Mesodermal cell (in vitro differentiated cells): ENCODE measurements at regions not wholly inside any gene's neighbourhood (a gene's known extent, or its start where the extent isn't known, plus 50 kb on each side); places are given as distances from the start of the nearest gene placed in this dataset.
A peak's percentile ranks its signal among the peaks of the same experiment; 100 is the strongest.
"Not testable (repeated sequence)": the region's sequence is repeated elsewhere in the genome, so short reads cannot be mapped to it uniquely, and the experiment has no call there.

Source experiments
- H3K27ac ChIP-seq: 2 replicates; pipeline ENCODE4 v1.7.0; 2013; ENCODE audit warnings: mild to moderate bottlenecking, low read depth, low read length, moderate library complexity; ENCODE audit not compliant: severe bottlenecking
- H3K36me3 ChIP-seq: 2 replicates; pipeline ENCODE4 v1.7.1; 2013; ENCODE audit warnings: mild to moderate bottlenecking, low read length, moderate library complexity; ENCODE audit not compliant: control insufficient read depth, insufficient read depth
- H3K4me1 ChIP-seq: one replicate; pipeline ENCODE4 v1.7.1; 2013; ENCODE audit warnings: mild to moderate bottlenecking, low read length; ENCODE audit not compliant: insufficient read depth, control insufficient read depth, poor library complexity, severe bottlenecking
- H3K4me3 ChIP-seq: 2 replicates; pipeline ENCODE4 v1.7.0; 2013; ENCODE audit warnings: low read length, control low read depth, mild to moderate bottlenecking; ENCODE audit not compliant: insufficient read depth, poor library complexity, severe bottlenecking; ENCODE audit errors: extremely low read depth
- H3K9me3 ChIP-seq: 2 replicates; pipeline ENCODE4 v1.7.1; 2013; ENCODE audit warnings: mild to moderate bottlenecking, low read length, moderate library complexity; ENCODE audit not compliant: control insufficient read depth
- WGBS, 2 experiments: methylation state at CpG; one replicate each; pipeline ENCODE4 v1.1.5; 2013; ENCODE audit warnings: missing lambda C conversion rate in 2 of 2; ENCODE audit not compliant: insufficient coverage in 2 of 2; 5-methylcytosine and 5-hydroxymethylcytosine counted together

DNA sequence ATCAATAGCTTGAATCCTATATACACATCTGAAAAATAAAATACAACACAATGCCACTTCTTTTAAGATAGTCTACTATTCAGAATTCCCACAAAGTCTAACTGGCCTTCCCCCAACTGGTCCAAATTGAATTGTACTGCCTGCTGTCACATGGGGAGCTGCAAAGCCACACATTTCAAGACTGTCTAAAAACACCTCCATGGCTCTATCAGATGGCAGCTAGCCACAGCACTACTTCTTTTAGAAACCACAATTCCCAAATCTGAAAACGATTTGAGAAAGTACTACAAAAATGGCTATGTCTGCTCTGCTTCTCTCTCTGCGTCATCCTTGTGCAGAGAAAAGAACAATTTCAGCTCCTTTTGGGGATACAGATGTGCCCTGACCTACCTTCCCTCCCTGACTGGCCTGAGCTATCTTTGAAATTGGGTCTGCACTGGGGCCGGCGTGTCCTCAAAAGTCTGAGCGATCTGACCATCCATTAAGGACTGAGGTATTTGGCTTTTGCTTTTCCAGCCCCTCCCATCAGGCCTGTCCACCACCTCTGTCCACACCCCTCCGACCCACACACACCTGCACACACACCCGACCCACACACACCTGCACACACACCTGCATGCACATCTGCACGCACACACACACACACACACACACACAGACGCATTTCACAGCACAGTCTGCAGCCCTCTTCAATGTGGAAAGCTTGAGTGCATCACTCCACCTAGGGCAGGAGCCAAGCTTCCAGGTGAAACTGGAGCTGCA lies 68.6 kb upstream of the IPO5 start:
- WGBS, 2 experiments: 67 to 92% methylated on average over 4 to 5 of the region's 9 CpGs
- Histone ChIP-seq H3K9me3 (no peaks in the 10 kb centered on the region), H3K4me1 (peaks cover 4% of the 10 kb centered on the region), H3K4me3 (no peak overlapping the region), H3K27ac (no peak overlapping the region), H3K36me3 (no peaks in the 10 kb centered on the region)

DNA sequence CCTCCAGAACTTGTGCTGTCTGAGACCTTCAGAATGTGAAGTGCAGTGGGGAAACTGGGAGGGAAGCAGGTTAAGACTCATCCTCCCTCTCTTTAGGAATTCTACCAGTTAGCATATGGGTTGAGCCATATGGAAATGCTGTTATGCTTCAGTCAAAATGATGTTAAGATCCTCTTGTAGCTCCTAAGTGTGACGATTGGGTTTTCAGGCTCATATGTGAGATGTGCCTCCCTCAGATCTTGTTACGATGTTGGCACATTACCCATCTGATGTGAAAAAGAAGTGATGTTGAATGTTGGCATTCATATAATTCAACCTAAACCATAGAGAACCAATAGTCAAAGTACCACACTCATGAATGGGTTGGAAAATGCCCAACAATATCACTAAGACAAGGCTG lies 67.8 kb upstream of the IPO5 start:
- Histone ChIP-seq H3K4me1 (no peaks in the 10 kb centered on the region), H3K27ac (no peak overlapping the region), H3K36me3 (no peaks in the 10 kb centered on the region), H3K4me3 (no peak overlapping the region), H3K9me3 (no peaks in the 10 kb centered on the region)
- 83 to 100% methylated on average over 1 of the region's 2 CpGs for WGBS, 2 experiments

DNA sequence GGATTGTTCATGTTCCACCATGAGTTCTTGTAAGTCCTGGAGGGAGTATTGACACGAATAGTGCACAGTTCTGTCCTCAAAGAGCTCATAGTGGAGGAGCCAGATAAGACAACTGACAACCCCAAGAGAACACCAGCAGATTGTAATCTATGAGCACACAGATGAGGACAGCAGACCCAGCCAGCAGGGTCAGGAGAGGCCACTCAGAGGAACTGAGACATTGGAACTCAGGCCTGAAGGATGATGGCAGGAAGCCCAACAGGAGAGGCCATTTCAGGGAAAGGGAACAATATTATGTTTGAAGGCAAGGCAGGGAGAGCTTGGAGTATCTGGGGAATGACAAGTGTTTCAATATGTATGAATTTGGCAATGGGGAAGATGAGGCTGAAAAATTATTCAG lies 63.7 kb upstream of the IPO5 start:
- 100% methylated on average over 1 of the region's 1 CpG for WGBS, 2 experiments
- H3K27ac ChIP-seq: no peak overlapping the region
- H3K9me3 ChIP-seq: peaks cover 8% of the 10 kb centered on the region
- peaks cover 5% of the 10 kb centered on the region for H3K4me1 ChIP-seq
- no peaks in the 10 kb centered on the region for H3K36me3 ChIP-seq
- H3K4me3 ChIP-seq: no peak overlapping the region

DNA sequence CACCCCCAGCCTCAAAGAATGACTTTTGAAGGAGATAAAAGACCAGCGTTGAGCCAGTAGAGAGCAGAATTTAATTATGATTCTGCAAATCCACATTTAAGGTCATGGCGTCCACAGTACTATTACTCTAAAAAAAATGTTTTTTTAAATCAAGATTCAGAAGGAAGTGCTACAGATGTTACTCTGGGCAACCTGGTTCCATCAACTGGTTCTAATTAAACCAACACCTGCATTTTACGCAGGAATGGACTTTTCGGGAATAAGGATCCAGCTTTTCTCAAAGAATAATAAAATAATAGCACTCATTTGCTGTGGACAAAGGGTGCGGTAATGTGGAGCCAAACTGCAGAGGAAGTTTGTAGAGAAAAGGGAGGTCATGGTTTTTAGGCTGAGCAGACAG lies 62.9 kb upstream of the IPO5 start:
- peaks cover 5% of the 10 kb centered on the region for H3K4me1 ChIP-seq
- no peak overlapping the region for H3K27ac ChIP-seq
- 71 to 100% methylated on average over 1 of the region's 5 CpGs for whole genome bisulfite sequencing, 2 experiments
- H3K9me3 ChIP-seq: peaks cover 8% of the 10 kb centered on the region
- no peak overlapping the region for H3K4me3 ChIP-seq
- no peaks in the 10 kb centered on the region for H3K36me3 ChIP-seq

DNA sequence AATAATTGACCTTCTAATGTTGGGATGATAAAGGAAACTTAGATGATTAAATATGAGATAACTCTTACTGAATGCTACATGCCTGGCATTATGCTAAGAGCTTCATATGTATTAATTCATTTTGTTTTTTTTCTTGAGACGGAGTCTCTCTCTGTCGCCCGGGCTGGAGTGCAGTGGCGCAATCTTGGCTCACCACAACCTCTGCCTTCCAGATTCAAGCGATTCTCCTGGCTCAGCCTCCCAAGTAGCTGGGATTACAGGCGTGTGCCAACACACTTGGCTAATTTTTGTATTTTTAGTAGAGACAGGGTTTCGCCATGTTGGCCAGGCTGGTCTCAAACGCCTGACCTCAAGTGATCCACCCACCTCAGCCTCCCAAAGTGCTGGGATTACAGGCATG lies 61.5 kb upstream of the IPO5 start:
- H3K4me3 ChIP-seq, H3K9me3 ChIP-seq, H3K4me1 ChIP-seq, H3K27ac ChIP-seq, H3K36me3 ChIP-seq: not testable (repeated sequence)
- 83 to 94% methylated on average over 1 to 8 of the region's 8 CpGs for WGBS, 2 experiments

DNA sequence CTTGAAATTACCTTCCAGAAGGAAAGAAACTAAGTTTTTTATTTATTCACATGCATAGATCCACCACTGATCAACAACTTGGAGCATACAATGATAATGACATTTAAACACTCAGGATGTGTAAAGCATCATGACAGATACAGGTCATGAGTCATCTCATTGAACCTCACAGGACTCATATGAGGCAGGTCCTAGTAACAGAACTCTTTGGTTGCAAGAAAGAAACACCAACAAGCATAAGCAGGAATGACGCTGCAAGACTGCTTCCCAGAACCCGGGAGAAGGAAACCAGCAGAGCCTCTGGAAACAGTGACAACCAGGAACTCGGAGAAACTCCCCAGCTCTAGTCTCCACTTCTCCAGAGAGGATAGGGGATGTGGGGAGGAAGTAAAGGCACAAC lies 60.8 kb upstream of the IPO5 start:
- Histone ChIP-seq H3K36me3 (no peaks in the 10 kb centered on the region), H3K27ac (peak overlapping the region; percentile 23), H3K4me1 (peaks cover 5% of the 10 kb centered on the region), H3K9me3 (peaks cover 8% of the 10 kb centered on the region), H3K4me3 (no peak overlapping the region)
- 100% methylated on average over 1 of the region's 3 CpGs for WGBS, 2 experiments

DNA sequence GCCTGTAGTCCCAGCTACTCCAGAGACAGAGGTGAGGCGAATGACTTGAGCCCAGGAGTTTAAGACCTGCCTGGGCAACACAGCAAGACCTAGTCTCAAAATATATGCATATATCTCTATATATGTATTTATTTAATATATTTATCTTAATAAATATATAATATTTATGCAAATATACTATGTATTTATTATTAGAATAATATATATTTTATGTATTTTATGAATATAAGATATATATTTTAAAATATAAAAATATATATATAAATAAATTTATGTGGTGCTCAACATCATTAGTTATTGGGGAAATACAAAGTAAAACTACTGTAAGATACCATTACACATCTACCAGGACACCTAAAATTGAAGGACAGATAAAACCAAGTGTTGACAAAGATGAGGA lies 58.1 kb upstream of the IPO5 start:
- Histone ChIP-seq H3K27ac (no peak overlapping the region), H3K36me3 (no peaks in the 10 kb centered on the region), H3K4me3 (no peak overlapping the region), H3K4me1 (peaks cover 5% of the 10 kb centered on the region), H3K9me3 (peaks cover 8% of the 10 kb centered on the region)
- no CpG with 5 or more reads among the region's 1 CpG for WGBS, 2 experiments

DNA sequence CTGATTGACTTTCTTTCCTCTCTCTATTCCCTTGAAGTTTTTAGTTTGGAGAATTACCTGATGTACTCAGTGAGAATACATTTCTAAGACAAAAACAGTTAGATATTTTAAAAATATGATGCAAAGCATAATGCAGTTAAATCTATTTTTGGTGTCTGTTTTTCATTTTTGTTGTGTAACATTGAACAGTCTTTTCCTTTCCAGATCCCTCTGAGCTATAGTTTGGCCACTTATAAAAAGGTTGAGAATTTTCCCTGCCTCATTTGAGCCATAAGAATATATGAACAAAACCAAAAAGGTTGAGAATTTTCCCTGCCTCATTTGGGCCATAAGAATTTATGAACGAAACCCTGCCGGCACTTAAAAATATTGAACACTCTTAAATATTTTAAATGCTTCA lies 57.0 kb upstream of the IPO5 start:
- Histone ChIP-seq H3K27ac (no peak overlapping the region), H3K4me3 (no peak overlapping the region), H3K9me3 (peaks cover 8% of the 10 kb centered on the region), H3K36me3 (no peaks in the 10 kb centered on the region), H3K4me1 (peaks cover 5% of the 10 kb centered on the region)
- WGBS, 2 experiments: 94 to 100% methylated on average over 2 of the region's 2 CpGs

DNA sequence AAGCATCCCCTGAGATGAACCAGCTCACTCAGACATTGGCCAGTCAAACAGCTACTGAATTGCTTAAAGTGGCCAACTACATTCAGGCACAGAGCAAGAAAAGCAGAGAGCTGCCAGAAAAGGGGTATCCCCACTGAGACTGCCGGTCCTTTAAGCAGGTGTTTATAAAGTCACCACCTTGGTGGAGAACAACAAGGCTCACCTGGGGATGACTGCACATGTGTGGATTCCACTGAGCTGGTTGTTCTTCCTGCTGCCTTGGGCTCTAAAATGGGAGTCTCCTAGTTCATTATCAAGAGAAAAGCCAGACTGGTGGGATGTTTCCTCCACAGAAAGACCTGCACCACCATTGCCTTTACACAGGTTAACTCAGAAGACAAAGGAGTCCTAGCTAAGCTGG lies 51.8 kb upstream of the IPO5 start:
- Histone ChIP-seq H3K36me3 (no peaks in the 10 kb centered on the region), H3K4me3 (no peak overlapping the region), H3K27ac (no peak overlapping the region), H3K4me1 (no peaks in the 10 kb centered on the region), H3K9me3 (no peaks in the 10 kb centered on the region)
- WGBS, 2 experiments: 100% methylated on average over 1 of the region's 1 CpG
